NCI-H128 (cell line): ENCODE measurements at regions not wholly inside any gene's neighbourhood (a gene's known extent, or its start where the extent isn't known, plus 50 kb on each side); places are given as distances from the start of the nearest gene placed in this dataset.

ENCODE experiments used
- DNase-seq: peaks from one replicate; lab custom pipeline; 2025; ENCODE audit not compliant: unreplicated experiment; lab: John Stamatoyannopoulos, UW

DNA sequence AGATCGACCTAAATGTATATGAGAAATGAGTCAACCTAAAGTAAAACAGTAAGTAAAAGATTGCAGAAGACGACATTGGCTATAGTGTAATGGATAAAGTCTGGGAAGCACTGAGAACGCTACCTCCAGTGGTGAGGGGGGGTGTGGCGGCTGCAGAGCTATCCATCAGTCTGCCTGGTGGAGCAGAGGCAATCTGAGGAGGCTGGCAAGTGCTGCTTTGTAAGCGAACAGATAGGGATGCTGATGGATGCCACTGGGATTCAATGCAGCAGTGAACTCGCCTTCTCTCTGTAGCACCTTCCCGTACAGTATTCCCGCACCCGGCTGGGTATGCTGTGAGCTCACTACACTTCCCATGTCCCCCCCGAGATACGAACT, 261.5 kb downstream of the NSG2 start:
- DNase-seq = no peak

DNA sequence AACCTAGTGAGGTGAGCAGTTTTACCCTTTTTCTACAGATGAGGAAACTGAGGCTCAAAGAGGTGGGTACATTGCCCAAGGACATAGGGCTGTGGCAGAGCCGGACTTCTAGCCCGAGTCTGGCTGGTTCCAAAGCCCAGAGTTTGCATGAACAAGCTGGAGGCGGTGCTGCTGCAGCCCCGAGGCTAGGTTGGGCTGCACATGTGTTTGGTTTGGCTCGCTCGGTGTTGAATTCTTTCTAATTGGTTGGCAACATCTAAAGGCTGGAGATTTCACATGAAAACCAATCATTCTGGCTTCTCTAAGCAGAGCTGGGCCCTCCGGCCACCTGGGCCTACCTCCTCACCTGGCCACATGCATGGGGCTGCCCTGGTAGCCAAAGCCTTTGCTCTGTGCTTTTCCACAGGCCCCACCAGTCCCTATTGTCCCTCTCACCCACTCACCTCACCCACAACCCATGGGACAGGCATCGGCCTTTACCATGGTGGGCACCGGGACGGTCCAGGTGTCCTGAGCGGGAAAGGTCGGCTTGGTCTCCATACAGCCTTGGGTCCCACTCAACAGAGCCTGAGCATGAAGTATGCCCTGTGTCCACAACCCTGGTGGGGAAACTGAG, 262.3 kb downstream of the NSG2 start:
- DNase-seq = no peak

DNA sequence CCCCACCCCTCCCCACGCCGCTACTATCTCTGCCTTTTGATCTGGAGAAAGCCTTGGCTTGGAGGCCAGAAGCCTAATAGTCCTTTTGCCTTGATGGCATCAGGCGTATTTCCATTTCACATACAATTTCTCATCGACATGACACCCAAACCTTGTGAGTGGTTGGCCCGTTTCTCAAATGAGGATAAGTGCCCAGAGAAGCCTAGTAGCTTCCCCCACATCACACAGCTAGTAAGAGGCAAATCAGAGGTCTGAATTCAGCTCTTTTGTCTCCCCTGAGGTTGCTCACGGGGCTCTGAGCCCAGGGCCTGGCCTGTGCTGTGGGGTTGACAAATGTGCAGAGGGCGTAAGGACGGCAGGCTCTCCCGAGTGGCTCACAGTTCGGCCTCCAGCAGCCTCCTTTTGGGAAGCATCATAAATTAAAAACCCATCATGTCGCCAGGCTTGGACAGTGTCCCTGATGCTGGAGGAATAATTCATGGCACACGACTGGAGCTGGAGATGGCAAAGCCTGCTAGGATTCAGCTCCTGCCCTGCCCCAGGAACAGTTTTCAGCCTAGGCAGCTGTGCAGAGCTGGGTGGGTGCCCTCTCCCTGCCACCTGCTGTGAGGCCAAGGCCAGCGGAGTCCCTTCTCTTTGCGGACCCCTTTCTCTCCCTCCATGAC, 263.8 kb downstream of the NSG2 start:
- no peak for DNase-seq

DNA sequence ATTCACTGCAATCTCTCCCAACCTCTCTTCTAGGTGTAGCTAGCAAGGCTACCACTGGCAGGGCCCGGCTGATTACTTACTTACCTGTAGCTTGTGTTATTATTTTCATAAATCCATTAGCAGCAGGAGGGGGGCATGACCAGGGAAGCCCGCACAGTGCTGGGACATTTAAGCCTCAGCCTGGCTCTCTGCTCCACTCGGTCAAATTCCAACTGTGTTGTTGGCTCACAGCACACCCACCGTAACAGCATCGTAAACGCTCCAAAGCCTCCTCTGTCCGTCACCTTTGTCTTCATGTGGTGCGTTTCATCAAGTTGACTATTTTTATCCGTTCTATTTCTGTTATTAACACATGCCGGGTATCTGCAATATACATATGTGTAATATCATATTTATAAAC, 264.7 kb downstream of the NSG2 start:
- no peak for DNase-seq

DNA sequence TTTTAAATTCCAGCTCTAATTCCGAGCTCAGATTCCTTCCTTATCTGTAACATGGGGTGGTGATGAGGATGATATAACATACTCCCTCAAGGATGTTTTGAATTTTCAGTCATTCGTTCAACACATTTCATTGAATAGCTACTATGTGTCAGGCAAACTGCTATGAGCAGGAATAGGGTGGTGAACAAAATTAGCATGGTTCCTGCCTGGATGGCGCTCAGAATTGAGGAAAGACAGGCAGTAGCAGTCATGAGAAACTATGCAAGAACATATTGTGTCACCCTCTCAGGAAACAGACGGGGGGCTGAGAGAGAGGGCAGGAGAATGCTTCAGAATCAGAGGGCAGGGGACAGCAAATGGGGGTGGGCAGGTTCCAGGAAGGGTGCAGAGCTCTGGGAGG, 265.2 kb downstream of the NSG2 start:
- DNase-seq = no peak

DNA sequence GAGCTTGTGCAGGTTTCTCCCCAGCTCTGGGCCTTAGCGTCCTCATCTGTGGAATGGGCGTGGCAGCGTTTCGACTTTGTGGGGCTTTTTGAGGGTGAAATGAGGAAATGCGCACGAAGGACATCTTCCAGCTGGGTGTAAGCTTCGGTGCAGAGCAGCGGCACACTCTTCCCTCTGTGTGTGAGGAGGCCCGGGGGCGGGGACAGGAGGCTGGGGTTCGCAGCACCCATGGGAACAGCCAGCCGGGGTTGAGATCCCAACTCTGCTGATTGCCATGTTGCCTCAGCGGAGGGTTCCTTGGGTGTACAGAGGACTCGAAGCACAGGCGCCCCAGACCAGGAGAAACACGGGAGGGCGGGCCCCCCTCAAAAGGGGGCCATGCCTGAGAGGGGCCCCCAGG, 265.6 kb downstream of the NSG2 start:
- DNase-seq = no peak

DNA sequence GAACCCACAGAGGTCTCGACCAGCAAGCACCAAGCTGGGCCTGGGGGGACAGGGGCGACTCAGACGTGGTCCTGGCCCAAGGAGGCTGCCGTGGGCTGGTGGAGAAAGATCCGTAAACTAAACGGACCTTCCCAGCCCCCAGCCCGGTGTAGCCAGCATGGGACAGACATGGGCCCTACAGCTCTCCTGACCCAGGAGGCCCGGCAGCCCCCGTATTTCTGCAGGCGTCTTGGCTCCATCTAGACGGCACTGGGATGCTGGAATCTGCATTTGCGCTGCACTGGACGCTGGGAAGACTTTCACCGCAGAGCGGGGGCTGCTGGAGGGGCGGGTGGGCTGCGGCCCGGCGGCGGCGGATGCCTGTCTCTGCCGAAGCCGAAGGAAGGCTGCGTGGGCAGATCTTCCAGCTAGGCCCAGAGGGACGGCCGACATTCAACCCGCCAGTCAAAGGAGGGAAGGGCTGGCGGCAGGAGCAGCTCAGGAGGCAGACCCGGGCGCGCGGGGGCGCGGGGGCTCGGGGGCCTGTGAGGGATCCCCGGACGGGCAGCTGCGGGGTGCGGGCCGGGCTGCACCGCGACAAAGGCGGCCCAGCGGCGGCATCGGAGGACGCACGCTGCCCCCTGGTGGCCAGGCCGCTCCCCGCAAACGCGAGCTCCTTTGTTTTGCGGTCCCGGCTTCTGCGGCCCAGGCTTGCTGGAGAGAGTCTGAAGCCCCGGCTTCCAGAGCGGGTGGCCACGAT, 266.2 kb downstream of the NSG2 start:
- no peak for DNase-seq

DNA sequence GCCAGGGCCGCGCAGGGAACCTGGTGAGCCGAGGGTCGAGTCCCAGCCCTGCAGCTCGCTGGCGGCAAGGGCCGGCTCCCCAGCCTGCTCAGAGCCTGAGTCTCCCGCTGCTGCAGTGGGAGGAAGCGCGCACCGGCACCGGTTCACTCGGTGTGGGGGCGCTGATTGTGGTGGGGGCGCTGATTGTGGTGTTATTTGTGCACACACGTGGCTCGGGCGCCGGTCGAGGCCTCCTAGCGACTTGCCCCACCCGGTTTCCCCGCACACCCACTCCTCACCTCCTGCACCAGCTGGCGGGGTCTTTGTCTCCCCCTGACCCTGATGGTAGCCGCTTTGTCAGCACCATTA, 266.7 kb downstream of the NSG2 start:
- no peak for DNase-seq

DNA sequence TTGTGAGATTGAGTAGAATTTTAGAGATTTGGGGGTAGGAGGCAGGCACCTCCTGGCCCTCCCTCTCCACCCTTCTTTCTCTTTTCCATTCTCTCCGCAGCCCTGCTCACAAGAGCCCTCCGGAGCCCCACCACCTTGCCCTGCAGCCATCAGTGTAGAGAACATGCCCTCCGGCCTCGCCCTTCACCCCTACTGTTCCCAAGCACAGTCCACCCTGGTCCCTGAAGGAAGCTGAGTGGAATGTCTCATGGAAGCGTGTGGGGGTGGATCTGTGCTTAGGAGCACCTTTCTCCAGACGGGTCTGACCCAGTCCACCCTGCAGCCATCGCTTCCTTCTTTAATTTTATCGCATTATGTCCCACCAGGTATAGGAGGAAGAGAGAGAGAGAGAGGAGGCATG, 267.1 kb downstream of the NSG2 start:
- DNase-seq = no peak

DNA sequence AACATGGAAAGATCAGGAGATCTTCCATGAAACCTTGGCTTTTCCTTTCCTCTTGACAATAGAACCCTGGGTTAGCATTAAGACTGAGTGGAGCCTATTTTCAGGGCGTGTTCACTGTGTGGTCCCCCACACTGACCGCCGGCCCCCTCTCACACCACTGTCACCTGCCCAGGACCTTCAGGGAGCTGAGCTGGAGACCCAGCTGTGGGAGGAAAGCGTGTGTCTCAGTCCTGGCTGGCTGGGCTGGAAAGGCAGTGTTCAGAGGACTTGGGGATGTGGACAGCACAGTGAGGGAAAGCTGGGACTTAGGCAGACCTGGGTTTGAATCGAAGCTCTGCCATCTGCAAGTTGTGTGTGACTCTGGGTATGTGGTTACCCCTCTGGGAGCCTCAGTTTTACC, 268.1 kb downstream of the NSG2 start:
- no peak for DNase-seq

DNA sequence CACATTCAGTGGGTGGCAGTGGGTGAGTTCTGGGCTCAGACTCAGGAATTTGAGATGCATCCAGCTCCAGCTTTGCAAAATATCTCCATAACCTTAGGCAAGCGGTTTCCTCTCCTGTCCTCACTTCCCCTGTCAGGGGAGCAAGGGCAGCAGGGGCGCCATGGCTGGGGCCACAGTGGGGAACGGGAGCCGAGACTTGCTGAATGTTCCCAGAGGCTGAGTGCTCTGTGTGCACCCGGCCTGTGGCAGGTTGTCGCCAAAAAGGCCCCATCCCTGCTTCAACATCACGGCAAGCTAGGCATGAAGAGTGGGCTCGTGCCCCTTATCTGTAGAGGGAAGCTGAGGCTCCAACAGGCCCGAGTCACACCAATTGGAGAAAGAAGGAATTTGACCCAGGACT, 268.8 kb downstream of the NSG2 start:
- DNase-seq = no peak

DNA sequence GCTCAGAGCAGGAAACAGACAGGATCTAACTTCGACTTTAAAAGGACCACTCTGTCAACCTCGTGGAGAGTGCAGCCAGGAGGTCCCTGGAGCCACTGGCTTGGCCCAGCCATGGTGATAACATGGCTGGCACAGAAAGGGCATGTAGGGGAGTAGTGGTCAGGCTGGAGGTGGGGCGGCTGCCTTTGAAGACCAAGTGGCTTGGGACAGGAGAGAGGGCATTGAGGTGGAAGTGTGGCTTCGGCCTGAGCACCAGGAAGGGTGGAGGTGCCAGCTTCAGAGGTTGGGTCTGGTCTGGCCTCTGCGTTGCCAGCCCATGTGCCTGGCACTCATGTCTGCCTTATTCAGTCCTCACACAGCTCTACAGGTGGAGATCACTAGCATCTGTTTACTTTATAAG, 270.0 kb downstream of the NSG2 start:
- DNase-seq = no peak

DNA sequence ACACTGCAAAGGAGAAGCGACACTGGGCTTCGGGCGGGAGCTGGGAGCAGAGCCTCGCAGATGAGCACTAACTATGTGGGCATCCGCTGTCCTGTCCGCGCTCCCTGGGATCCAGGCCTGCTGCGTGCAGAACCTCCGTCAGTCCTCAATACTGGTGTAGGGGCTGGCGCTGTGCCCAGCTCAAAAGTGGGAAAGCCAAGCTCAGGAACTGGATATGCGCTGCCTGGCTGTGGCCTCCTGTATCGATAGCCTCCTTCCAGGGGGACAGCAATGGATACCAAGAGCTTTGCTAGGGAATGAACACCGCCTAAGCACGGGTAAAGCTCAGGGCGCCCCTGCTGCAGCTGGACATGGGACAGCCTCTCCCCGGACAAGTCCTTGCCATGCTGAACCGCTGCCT, 270.4 kb downstream of the NSG2 start:
- DNase-seq = no peak

DNA sequence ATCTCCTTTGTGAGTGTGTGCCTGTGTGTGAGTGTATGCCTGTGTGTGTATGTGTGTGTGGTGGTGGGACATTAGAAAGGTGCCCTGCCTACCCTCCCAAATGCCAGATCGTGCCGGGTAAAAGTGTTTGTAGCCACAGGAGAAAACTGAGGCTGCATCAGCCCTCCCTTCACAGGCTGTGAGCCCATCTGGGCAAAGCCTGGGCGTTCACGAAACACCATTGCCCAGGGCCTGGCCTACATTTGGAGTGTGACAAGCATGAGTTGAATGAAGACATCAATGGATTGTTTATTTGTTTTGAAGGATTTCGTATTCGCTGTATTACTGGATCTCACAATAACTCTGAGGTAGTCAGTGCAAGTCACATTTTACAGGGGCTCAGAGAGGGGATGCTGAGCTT, 270.8 kb downstream of the NSG2 start:
- DNase-seq = no peak

DNA sequence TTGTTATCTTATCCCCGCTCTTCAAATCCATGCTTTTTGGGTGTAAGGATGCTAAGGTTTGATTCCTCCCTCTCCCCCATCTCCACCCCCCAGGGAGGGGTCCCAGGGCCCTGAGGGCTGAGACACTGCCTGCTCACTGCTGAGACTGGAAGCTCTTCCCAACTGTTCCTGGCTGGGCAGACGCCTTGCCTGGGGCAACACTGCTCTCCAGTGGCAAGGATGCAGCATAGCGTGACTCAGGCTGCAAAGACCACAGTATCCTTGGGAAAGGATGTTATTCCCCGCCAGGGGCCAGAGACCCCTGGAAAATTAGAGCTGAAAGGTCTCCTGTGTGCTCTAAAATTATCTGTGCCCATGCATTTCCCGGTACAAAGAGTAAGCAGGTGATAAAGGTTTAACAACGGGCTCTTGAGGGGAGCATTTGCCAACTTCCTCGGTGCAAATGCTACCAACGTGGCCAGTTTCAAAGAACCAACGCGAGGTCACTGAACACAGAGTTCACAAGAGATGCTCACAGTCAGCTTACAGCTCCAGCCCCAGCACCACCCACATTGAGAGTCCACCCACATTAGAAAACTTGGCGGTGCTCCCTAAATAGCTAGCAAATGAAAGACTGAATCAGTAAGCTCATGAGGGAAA, 271.9 kb downstream of the NSG2 start:
- no peak for DNase-seq

DNA sequence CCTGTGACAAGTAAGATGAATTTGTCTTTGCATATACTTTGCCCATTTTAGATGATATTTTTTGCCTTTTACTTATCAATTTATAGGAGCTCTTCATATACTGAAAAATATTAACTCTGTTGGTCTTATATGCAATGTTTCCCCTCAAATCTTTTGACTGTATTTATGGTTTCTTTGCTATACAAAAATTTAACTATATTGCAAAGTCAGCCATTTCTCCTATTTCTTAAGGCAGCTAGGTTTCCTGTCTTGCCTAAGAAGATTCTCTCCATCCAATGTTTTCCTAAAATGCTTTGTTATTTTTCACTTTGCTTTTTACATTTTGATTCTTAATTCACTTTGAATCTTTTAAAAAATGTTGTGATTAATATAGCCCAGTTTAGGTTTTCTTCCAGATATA, 273.1 kb downstream of the NSG2 start:
- DNase-seq = no peak

DNA sequence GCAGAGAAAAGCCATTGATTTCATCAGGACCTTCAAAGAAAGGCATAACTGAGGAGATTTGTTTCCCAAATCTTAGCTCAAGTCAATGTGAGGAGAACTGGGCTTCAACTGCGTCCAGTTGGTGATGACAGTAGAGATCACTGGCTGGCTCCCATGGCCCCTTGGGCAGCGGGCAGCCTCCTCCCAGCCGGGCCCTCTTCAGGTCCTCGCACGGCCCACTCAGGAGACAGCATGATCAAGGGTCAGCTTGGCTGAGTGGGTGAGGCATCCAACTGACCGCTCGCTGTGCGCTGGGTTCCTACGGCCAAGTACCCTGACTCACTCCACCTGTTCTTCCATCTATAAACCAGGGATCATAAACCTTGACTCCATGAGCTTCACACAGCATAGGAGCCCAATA, 274.0 kb downstream of the NSG2 start:
- DNase-seq = no peak

DNA sequence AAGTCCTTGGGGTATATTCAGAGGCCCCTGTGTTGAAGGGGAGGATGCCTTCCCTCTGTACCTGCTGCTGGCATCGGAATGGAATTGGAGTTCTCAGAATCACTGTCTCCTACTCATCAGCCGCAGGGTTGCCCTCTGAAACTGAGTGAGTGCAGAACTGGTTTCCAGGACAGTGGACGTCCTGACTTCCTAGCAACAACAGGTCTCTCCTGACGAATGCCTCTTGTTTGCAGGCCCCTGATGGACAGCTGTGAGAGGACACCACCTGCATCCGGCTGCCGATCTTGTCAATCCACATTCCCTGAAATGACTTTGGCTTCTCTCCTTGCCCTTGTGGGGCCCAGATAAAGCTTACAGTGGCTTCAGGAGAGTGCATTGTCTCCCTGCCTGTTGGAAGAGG, 274.5 kb downstream of the NSG2 start:
- no peak for DNase-seq

DNA sequence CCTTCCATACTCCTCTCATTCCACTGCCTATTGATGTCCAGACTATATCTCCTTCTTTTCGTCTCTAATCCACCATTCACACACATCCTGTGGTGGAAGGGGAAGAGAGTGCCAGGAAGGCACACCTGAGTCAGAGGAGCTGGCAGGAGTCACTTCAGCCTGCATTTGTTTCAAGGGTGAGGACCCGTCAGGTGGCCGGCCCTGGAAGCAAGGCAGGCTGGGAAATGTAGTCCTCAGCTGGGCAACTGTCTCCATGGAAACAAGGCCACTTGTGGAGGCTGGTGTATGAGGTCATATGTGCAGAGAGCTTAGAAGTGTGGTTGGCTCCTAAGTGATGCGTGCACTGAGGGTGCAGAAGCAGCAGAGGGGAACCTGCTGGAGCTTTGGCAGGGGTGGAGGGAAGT, 278.4 kb downstream of the NSG2 start:
- DNase-seq = peak; percentile 54

DNA sequence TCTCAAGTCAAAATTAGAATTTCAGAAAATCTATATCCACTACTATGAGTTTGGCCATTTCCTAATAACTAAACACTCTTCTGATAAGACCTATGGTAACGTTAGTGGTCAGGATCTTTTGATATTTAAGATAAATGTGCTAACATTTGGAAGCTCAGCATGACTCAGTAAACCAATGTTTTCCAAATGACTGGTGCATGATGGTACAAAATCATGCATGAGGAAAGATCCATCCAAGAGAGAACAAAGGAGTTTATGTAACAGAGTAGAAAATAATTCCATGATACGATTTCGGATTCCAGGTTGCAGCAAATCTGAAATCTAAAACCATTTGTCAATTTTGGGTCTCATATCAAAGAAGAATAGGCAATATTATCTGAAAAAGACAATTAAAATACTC, 279.2 kb downstream of the NSG2 start:
- DNase-seq = no peak

DNA sequence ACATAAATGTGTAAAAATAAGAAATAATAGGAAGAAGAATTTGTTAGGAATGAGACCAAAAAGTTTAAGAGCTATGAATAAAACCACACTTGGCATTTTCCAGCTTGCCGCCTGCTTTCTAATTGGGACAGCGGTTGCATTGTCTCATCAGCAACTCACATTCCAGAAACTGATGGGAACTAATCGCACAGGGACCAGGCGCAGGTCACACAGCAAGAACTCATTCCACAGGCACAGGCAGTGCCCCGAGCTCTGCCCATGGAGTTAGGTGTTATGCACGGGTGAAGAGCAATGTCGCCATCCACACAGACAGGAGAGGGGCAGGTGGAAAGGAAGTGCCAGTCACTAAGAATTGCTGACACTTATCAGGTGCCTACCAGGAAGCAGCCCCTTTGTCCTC, 279.9 kb downstream of the NSG2 start:
- no peak for DNase-seq

DNA sequence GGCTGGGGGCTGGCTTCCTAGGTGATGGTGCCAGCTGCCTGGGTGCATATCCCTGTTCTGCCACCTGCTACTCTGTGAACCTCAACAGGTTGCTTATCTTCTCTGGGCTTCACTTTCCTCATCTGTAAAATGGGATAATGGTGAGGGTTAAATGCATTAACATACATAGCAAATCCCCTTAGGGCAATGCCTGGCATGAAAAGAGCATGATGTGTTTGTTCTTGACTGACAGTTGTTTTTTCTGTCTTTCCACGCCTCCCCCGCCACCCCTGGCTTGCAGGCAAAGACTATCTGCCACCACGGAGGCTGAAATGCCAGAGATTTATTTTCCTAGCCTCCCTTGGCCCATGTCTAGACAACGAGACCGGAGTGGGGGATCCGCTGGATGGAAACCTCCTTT, 280.5 kb downstream of the NSG2 start:
- no peak for DNase-seq
